Stimulated activated CD8-positive, alpha-beta memory T cell treated with anti-CD3 and anti-CD28 coated beads, Interleukin-15, amount 100 ng/mL, for 24 hours (primary cell): ENCODE measurements at regions not wholly inside any gene's neighbourhood (a gene's known extent, or its start where the extent isn't known, plus 50 kb on each side); places are given as distances from the start of the nearest gene placed in this dataset.
"Not testable (repeated sequence)": the region's sequence is repeated elsewhere in the genome, so short reads cannot be mapped to it uniquely, and the experiment has no call there.

Experiments
- DNase-seq: peaks from one replicate; pipeline ENCODE4 v3.0.0-alpha.2; 2020; ENCODE audit warnings: low read depth

GRCh38 chr4:9505341-9505740, 61.1 kb downstream of the DEFB131A start:
- DNase-seq = not testable (repeated sequence)

- DNase-seq = not testable (repeated sequence)
Measured at GRCh38 chr4:9506672-9507071, 62.5 kb downstream of the DEFB131A start.

DNA sequence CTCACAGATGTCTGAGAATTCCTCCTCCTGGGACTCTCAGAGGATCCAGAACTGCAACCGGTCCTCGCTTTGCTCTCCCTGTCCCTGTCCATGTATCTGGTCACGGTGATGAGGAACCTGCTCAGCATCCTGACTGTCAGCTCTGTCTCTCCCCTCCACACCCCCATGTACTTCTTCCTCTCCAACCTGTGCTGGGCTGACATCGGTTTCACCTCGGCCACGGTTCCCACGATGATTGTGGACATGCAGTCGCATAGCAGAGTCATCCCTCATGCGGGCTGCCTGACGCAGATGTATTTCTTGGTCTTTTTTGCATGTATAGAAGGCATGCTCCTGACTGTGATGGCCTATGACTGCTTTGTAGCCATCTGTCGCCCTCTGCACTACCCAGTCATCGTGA, 68.7 kb downstream of the DEFB131A start:
- DNase-seq = not testable (repeated sequence)

DNA sequence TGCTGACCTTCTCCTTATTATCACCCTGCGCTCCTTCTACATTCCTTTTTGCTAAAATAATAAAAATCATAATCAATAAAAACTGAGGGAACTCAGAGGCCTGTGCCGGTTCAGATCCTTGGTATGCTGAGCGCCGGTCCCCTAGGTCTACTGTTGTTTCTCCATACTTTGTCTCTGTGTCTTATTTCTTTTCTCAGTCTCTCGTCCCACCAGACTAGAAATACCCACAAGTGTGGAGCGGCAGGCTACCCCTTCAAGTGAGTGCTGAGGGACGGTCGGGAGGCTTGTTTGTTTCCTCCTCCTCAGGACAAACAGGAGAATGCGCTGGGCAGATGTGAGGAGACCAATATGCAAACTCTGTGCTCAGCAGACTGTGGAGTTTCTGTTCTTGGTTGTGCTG, 75.4 kb downstream of the DEFB131A start:
- DNase-seq = not testable (repeated sequence)

- DNase-seq = not testable (repeated sequence)
Measured at GRCh38 chr4:9522903-9523302, 78.7 kb downstream of the DEFB131A start.

DNA sequence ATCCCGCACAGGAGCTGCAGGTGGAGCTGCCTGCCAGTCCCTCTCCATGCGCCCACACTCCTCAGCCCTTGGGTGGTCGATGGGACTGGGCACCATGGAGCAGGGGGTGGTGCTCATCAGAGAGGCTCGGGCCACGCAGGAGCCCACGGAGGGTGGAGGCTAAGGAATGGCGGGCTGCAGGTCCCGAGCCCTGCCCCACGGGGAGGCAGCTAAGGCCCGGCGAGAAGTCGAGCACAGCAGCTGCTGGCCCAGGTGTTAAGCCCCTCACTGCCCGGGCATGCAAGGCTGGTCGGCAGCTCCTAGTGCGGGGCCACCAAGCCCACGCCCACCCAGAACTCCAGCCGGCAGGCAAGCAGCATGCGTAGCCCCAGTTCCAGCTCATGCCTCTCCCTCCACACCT, 80.2 kb downstream of the DEFB131A start:
- not testable (repeated sequence) for DNase-seq

DNA sequence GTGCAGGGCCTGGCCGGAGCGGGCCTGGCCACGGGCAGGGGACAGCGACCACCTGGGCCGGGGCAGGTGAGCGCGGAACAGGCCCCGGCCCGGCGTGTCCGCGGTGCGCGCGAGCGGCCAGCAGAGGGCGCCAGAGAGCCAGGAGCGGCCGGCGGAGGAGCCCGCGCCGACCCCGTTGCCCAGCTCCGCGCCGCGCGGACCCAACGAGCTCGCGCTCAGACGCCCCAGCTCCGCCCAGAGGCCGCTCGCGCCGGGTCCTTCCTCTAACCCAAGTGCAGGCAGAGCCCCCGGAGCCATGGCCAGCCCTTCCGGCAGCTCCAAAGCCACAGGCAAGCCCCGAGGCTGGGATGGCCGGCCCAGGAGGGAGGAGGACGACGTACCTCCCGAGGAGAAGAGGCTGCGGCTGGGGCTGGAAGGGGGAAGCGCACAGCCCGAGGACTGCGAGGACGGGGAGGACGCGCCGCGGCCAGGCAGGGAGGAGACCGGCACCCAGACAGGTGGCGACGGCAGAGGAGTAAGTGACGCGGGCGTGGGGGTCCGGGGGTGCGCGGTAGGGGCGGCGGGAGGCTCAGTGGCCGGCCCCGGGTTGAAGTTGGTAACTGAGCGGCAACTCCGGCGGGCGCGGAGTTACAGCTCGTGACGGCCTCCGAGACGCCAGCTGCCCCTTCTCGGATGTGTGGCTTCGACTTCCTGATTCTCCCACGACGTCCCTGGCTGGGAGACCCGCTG, 88.1 kb downstream of the DEFB131A start:
- peak; percentile 67 for DNase-seq

- DNase-seq = not testable (repeated sequence)
Measured at GRCh38 chr4:9532863-9533192, 88.6 kb downstream of the DEFB131A start.

- not testable (repeated sequence) for DNase-seq
Measured at GRCh38 chr4:9537101-9537500, 92.9 kb downstream of the DEFB131A start.

DNA sequence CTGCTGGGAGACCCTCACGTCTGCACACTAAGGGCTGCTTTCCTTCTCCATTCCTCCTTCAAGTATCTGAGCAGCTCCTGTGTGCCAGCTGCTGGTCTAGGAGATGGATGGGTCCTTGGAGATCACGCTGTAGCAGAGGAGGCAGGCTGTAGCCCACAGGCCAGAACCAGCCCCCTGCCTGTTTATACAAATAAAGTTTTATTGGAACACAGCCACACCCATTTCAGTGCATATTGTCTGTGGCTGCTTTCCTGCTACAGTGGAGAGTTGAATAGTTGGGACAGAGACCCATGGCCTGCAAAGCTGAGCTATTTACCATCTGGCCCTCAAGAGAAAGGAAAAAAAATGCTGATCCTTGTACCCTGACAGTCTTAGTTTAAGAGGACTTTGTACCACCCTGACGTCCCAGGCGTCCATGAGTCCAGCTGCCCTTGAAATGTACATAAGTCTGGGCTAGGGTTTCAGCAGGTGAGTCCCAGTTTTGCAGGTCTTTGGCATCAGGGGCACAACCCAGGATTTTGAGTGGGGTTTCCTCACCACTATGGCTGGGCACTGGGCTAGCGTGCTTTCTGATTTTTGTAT, 95.8 kb downstream of the DEFB131A start:
- DNase-seq = not testable (repeated sequence)

DNA sequence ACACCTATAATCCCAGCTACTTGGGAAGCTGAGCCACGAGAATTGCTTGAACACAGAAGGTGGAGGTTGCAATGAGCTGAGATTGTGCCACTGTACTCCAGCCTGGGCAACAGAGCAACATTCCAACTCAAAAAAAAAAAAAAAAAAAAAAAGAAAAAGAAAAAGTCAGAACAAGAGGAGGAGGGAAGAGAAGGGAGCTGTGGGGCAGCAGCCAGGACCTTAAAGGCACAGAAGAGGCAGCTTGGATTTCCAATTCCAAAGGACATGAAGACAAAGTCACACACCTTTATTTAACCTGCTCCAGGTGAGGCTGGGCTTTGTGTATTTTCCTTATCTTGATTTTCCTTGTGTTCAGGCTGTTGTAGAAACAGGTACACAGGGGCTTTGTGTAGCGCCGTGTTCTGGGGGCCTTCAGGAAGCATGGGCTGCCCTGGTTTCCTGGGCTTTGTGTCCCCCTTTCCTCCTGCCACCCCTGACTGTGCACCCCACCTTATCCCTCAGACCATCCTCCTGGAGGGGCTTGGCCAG, 97.2 kb downstream of the DEFB131A start:
- DNase-seq = not testable (repeated sequence)

- DNase-seq = not testable (repeated sequence)
Measured at GRCh38 chr4:9544851-9545250, 100.6 kb downstream of the DEFB131A start.

DNA sequence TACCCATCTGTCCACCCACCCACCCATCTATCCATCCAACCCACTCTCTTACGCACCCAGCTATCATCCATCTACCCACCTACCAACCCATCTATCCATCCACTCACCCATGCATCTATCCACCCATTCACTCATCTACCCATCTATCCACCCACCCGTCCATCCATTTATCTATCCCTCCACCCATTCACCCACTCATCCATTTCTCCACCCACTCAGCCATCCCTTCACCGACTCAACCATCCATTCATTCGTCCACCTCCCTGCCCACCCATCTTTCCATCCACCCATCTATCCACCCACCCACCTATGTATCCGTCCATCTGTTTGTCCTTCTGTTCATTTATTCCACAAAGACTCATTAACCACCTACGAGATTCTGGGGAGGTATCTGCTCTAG, 103.3 kb downstream of the DEFB131A start:
- not testable (repeated sequence) for DNase-seq

DNA sequence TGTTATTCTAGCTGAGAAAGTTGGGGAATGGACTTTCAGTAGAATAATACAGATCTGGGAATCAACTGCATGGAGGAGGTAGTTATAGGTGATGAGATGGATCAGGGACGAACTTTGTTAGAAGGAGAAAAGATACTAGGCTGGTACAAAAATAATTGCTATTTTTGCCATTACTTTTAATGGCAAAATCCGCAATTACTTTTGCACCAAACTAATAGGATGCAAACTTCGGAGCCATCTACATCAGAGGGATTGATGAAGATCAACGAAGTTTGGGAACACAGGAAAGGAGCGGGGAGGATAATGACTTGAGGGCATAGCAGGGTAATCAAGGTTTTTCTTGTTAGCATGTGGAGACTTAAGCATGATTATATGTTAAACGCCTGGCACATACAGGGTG, 111.9 kb downstream of the DEFB131A start:
- DNase-seq = not testable (repeated sequence)

DNA sequence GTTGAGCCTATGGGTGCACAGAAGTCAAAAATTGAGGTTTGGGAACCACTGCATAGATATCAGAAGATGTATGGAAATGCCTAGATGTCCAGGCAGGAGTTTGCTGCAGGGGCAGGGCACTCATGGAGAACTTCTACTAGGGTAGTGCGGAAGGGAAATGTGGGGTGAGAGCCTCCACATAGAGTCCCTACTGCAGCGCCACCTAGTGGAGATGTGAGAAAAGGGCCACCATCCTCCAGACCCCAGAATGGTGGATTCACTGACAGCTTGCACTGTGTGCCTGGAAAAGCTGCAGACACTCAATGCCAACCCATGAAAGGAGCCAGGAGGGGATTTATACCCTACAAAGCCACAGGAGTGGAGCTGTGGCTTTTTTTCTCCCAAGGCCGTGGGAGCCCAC, 133.7 kb downstream of the DEFB131A start:
- DNase-seq = not testable (repeated sequence)

GRCh38 chr4:9582880-9583279, 138.7 kb downstream of the DEFB131A start:
- DNase-seq = not testable (repeated sequence)

- DNase-seq = no peak
Measured at GRCh38 chr4:9592010-9592409, 147.8 kb downstream of the DEFB131A start.

GRCh38 chr4:9594948-9595347, 150.7 kb downstream of the DEFB131A start:
- no peak for DNase-seq

GRCh38 chr4:9595531-9595930, 151.3 kb downstream of the DEFB131A start:
- DNase-seq = not testable (repeated sequence)

- DNase-seq = no peak
Measured at GRCh38 chr4:9599266-9599665, 155.1 kb downstream of the DEFB131A start.

GRCh38 chr4:9600246-9600645, 156.0 kb downstream of the DEFB131A start:
- DNase-seq = no peak

DNA sequence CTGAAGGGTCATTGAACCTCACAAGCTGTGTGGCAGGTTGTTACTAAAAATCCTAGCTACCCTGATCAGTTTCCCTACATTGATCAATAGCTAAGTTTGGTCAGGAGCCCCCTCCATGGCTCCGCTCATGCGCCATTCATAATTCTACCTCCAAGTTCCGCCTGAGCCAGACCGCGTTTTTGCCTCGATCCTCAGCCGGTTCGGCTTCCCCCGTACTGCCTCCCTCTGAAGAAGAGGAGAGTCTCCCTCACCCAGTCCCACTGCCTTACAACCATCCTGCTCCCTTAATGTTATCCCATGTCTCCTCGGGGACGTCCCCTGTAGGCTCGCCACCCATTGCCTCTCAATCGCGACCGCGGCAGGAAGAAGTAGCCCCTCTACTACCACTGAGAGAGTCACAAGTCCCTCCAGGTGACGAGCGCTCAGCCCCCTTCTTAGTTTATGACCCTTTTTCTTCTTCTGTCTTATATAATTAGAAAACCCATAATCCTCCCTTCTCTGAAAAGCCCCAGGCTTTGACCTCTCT, 158.2 kb downstream of the DEFB131A start:
- no peak for DNase-seq
